Gastrocnemius medialis (tissue), 4 donors: ENCODE measurements at regions not wholly inside any gene's neighbourhood (a gene's known extent, or its start where the extent isn't known, plus 50 kb on each side); places are given as distances from the start of the nearest gene placed in this dataset.
A peak's percentile ranks its signal among the peaks of the same experiment; 100 is the strongest.

Experiments
- ATAC-seq, 2 donors: fragments of 150-250 bp; one replicate each; pipeline ENCODE4 v1.9.1; 2016
- DNase-seq, 2 donors: peaks; one replicate each; pipeline ENCODE4 v3.0.0-alpha.2; 2019
- H3K27ac ChIP-seq, 4 donors: fragments of 200-600 bp; sonication (generic); 1 replicate in 1 of 4; 2 replicates in 3 of 4; pipeline ENCODE4 v1.5.1; 2016 to 2018; ENCODE audit warnings: mild to moderate bottlenecking in 2 of 4, moderate library complexity in 1 of 4
- H3K27me3 ChIP-seq, 3 donors: fragments of 200-600 bp; sonication (generic) in 2 of 3; 1 replicate in 1 of 3; 2 replicates in 2 of 3; pipeline versions ENCODE4 v1.5.1 to v1.6.0; 2016 to 2019; ENCODE audit warnings: mild to moderate bottlenecking in 1 of 3, moderate library complexity in 1 of 3
- H3K36me3 ChIP-seq, 2 donors: fragments of 200-600 bp; sonication (generic) in 1 of 2; one replicate each; pipeline ENCODE4 v1.5.1; 2017 to 2018
- H3K4me1 ChIP-seq, 2 donors: fragments of 200-600 bp; sonication (generic) in 1 of 2; one replicate each; pipeline ENCODE4 v1.5.1; 2016 to 2017; ENCODE audit warnings: mild to moderate bottlenecking in 2 of 2
- H3K4me3 ChIP-seq, 4 donors: fragments of 200-600 bp; sonication (generic) in 3 of 4; 1 replicate in 1 of 4; 2 replicates in 3 of 4; pipeline ENCODE4 v1.5.1; 2016 to 2019; ENCODE audit warnings: mild to moderate bottlenecking in 2 of 4
- H3K9me3 ChIP-seq, 3 donors: fragments of 200-600 bp; sonication (generic) in 2 of 3; 1 replicate in 1 of 3; 2 replicates in 2 of 3; pipeline ENCODE4 v1.5.1; 2016 to 2019
- POLR2A ChIP-seq, 2 donors: fragments of 450-650 bp; IDR thresholded peaks; one replicate each; pipeline ENCODE4 v1.6.1; 2017; ENCODE audit warnings: antibody characterized with exemption in 2 of 2, mild to moderate bottlenecking in 2 of 2, moderate library complexity in 2 of 2
- in situ Hi-C, 4 donors: fragments of 200-750 bp; cut with MboI; loops; one replicate each; pipeline versions ENCODE4 v1.15.0 to v1.8.0; 2017; ENCODE audit warnings: low sequenced_read_pairs in 4 of 4
- intact Hi-C: fragments of 100-400 bp; cut with DNase I; formaldehyde crosslinking; loops from one replicate; pipeline ENCODE4 v1.15.1; 2023; ENCODE audit warnings: low total_unique reads
- TF ChIP-seq, protein P1 (sequence below), 5 experiments: fragments of 450-650 bp in 3 of 5; fragments of 200-600 bp in 2 of 5; sonication (generic) in 2 of 5; IDR thresholded peaks in 4 of 5; conservative IDR thresholded peaks in 1 of 5; 1 replicate in 4 of 5; 2 replicates in 1 of 5; pipeline ENCODE4 v1.5.1; 2016 to 2019; ENCODE audit warnings: antibody characterized with exemption in 5 of 5, mild to moderate bottlenecking in 3 of 5, moderate library complexity in 3 of 5

DNA sequence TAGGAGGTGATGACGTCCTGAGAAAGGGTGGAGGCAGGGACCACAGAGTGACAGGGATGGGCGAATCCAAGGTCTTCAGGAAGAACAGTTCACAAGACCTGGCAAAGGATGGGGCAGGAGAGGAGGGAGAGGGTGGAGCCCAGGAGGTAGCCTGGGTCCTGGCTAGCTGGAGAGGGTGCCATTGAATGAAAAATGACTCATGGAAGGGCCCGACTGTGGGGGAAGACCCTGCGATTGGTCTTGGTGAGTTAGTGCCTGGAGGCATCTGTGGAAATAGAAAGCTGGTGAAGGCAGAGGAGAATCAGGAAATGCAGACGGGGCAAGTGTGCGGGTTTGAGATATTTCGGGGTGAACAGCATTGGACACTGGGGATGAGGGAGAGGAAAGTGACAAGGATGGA, 60.3 kb upstream of the SLC45A1 start:
- Histone ChIP-seq H3K4me3 (no peak overlapping the region), H3K9me3 (no peaks in the 10 kb centered on the region), H3K36me3 (no peaks in the 10 kb centered on the region), H3K4me1 (peaks cover 13 to 19% of the 10 kb centered on the region in 2 donors), H3K27ac (peak overlapping the region in 1 of 4 donors; percentile 84), H3K27me3 (no peaks in the 10 kb centered on the region)
- no peak for ATAC-seq
- intact Hi-C loops: loop anchor here (2.0 to 5.0 kb wide), 4 partner anchors 55 to 253 kb away; partner anchors contain the start of gene ERRFI1
- no peak for DNase-seq
- in situ Hi-C loops: no loop called here
- TF ChIP-seq POLR2A (IDR thresholded peaks at IDR 0.05): no peak
- TF ChIP-seq, protein P1, sequence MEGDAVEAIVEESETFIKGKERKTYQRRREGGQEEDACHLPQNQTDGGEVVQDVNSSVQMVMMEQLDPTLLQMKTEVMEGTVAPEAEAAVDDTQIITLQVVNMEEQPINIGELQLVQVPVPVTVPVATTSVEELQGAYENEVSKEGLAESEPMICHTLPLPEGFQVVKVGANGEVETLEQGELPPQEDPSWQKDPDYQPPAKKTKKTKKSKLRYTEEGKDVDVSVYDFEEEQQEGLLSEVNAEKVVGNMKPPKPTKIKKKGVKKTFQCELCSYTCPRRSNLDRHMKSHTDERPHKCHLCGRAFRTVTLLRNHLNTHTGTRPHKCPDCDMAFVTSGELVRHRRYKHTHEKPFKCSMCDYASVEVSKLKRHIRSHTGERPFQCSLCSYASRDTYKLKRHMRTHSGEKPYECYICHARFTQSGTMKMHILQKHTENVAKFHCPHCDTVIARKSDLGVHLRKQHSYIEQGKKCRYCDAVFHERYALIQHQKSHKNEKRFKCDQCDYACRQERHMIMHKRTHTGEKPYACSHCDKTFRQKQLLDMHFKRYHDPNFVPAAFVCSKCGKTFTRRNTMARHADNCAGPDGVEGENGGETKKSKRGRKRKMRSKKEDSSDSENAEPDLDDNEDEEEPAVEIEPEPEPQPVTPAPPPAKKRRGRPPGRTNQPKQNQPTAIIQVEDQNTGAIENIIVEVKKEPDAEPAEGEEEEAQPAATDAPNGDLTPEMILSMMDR (IDR thresholded peaks at IDR 0.05 in 4 of 5, conservative IDR thresholded peaks at IDR 0.05 in 1 of 5): no peak

GRCh38 chr1:8256321-8256720, 61.6 kb upstream of the SLC45A1 start:
- intact Hi-C loops: loop anchor here (5.0 kb wide), 1 partner anchor 54 kb away; no protein-coding TSS in a partner anchor
- peaks cover 13 to 19% of the 10 kb centered on the region in 2 donors for H3K4me1 ChIP-seq
- no peaks in the 10 kb centered on the region for H3K9me3 ChIP-seq
- H3K27me3 ChIP-seq: no peaks in the 10 kb centered on the region
- no peak for ATAC-seq
- H3K27ac ChIP-seq: no peak overlapping the region
- TF ChIP-seq, protein P1 (IDR thresholded peaks at IDR 0.05 in 4 of 5, conservative IDR thresholded peaks at IDR 0.05 in 1 of 5): no peak
- TF ChIP-seq POLR2A (IDR thresholded peaks at IDR 0.05): no peak
- in situ Hi-C loops: no loop called here
- no peaks in the 10 kb centered on the region for H3K36me3 ChIP-seq
- no peak overlapping the region for H3K4me3 ChIP-seq
- DNase-seq: no peak

DNA sequence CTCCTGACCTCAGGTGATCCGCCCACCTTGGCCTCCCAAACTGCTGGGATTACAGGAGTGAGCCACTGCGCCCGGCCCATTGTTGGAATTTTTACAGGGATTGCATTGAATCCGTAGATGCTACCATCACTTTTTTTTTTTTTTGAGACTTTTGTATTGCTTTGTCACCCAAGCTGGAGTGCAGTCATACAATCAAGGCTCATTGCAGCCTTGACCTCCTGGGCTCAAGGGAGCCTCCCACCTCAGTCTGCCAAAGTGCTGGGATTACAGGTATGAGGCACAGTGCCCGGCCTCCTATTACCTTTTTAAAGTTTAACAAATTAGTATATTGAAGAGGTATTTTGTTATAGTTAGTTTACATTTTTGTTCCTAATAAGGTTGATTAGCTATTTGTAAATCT, 62.2 kb upstream of the SLC45A1 start:
- in situ Hi-C loops: no loop called here
- ATAC-seq (no peak), DNase-seq (no peak)
- TF ChIP-seq, protein P1 (IDR thresholded peaks at IDR 0.05 in 4 of 5, conservative IDR thresholded peaks at IDR 0.05 in 1 of 5): no peak
- no peak for TF ChIP-seq POLR2A (IDR thresholded peaks at IDR 0.05)
- no peak overlapping the region for H3K4me3 ChIP-seq
- no peaks in the 10 kb centered on the region for H3K9me3 ChIP-seq
- H3K36me3 ChIP-seq: no peaks in the 10 kb centered on the region
- H3K4me1 ChIP-seq: peaks cover 13 to 19% of the 10 kb centered on the region in 2 donors
- intact Hi-C loops: loop anchor here (5.0 kb wide), 1 partner anchor 53 kb away; no protein-coding TSS in a partner anchor
- no peak overlapping the region for H3K27ac ChIP-seq
- H3K27me3 ChIP-seq: no peaks in the 10 kb centered on the region

DNA sequence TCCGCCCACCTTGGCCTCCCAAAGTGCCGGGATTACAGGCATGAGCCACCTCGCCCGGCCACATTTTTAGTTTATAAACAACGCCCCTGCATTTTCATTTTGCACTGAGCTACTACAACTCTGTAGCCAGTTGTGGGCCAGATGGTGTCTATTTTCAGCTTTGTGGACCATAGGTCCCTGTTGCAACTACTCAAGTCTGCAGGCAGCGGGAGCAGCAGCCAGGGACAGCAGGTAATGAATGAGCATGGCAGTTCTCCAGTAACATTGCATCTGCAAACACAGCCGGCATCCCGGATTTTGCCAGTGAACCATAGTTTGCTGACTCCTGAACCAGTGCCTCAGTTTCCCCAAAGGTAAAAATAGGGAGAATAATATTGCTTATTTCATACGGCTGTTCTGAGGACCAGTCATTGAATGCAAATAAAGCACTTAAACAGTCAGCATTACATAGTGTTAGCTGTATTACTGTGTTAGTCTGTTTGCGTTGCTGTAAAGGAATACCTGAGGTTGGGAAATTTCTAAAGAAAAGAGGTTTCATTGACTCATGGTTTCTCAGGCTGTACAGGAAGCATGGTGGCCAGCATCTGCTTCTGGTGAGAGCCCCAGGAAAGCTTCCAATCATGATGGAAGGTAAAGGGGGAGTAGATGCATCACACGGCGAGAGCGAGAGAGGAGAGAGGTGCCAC, 65.5 kb upstream of the SLC45A1 start:
- H3K27ac ChIP-seq: peak overlapping the region in 1 of 4 donors; percentile 46

More for the DNA sequence above, 65.5 kb upstream of the SLC45A1 start:
- in situ Hi-C loops: no loop called here
- TF ChIP-seq POLR2A (IDR thresholded peaks at IDR 0.05): no peak
- TF ChIP-seq, protein P1 (IDR thresholded peaks at IDR 0.05 in 4 of 5, conservative IDR thresholded peaks at IDR 0.05 in 1 of 5): no peak
- ATAC-seq (peak; percentile 77 to 93), DNase-seq (peak; percentile 54 to 67)
- no peaks in the 10 kb centered on the region for H3K36me3 ChIP-seq
- H3K9me3 ChIP-seq: no peaks in the 10 kb centered on the region
- H3K4me1 ChIP-seq: no peaks in the 10 kb centered on the region
- intact Hi-C loops: loop anchor here (5.0 kb wide), 1 partner anchor 275 kb away; no protein-coding TSS in a partner anchor
- H3K4me3 ChIP-seq: no peak overlapping the region
- H3K27me3 ChIP-seq: no peaks in the 10 kb centered on the region
